ENCODE measurements at regions not wholly inside any gene's neighbourhood (a gene's known extent, or its start where the extent isn't known, plus 50 kb on each side); places are given as distances from the start of the nearest gene placed in this dataset.

DNA sequence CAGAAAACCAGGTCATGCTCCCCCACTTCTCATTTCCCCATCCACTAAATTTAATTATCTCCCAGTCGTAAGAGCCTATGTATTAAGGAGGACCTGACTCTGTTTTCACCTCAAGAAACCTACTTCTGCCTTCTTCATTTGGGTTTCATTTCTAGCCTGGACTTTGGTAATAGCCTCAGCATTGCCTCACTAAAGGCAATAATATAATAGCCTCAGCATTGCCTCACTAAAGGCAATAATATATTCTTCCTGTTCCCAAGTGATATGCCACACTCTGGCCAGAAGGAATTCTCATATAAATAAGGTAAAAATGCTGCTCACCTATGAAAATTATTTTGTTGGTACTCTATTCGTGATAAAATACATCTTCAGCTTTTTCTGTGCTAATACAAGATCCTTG is 993.9 kb downstream of the EFNB2 start:
- Mint-ChIP-seq H3K27ac (no peak overlapping the region), H3K4me1 (no peaks in the 10 kb centered on the region), H3K36me3 (no peaks in the 10 kb centered on the region), H3K4me3 (no peak overlapping the region), H3K9me3 (peaks cover 0 to 10% (median 3%) of the 10 kb centered on the region in 6 donors), H3K27me3 (ENCODE audit: low read depth in 3 of 3) (no peaks in the 10 kb centered on the region)
- no peak for DNase-seq

- DNase-seq: no peak
- H3K9me3 Mint-ChIP-seq: peaks cover 0 to 4% (median 0%) of the 10 kb centered on the region in 6 donors
- H3K36me3 Mint-ChIP-seq: no peaks in the 10 kb centered on the region
- H3K4me1 Mint-ChIP-seq: no peaks in the 10 kb centered on the region
- H3K27me3 Mint-ChIP-seq (ENCODE audit: low read depth in 3 of 3): no peaks in the 10 kb centered on the region
- no peak overlapping the region for H3K4me3 Mint-ChIP-seq
- H3K27ac Mint-ChIP-seq: no peak overlapping the region
Measured at GRCh38 chr13:105538346-105538745, 997.1 kb downstream of the EFNB2 start.

GRCh38 chr13:105537113-105537512 is 998.3 kb downstream of the EFNB2 start:
- Mint-ChIP-seq H3K4me3 (no peak overlapping the region), H3K9me3 (peaks cover 0 to 4% (median 0%) of the 10 kb centered on the region in 6 donors), H3K4me1 (no peaks in the 10 kb centered on the region), H3K27me3 (ENCODE audit: low read depth in 3 of 3) (no peaks in the 10 kb centered on the region), H3K36me3 (no peaks in the 10 kb centered on the region), H3K27ac (no peak overlapping the region)
- DNase-seq: no peak

DNA sequence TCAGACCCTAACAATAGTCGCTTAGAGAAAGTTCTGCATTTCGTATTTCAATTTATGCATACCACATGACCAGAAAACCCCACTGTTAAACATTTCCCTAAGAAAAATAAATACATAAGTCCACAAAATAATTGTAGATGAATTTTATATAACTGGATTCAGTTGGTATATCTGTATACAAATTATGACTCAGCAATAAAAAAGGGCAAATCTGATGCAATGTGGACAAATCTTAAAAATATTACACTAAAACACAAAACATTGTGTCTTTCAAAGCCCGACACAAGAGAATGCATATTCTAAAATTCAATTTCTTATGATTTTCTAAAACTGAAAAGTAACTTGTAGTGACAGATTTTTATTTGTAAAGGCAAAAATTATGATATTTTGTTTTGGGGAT is 1005.0 kb downstream of the EFNB2 start:
- Mint-ChIP-seq H3K9me3 (peaks cover 0 to 7% (median 4%) of the 10 kb centered on the region in 6 donors), H3K4me3 (no peak overlapping the region), H3K27ac (no peak overlapping the region), H3K4me1 (no peaks in the 10 kb centered on the region), H3K36me3 (no peaks in the 10 kb centered on the region), H3K27me3 (ENCODE audit: low read depth in 3 of 3) (peaks cover 0 to 1% (median 0%) of the 10 kb centered on the region in 3 donors)
- DNase-seq: no peak

DNA sequence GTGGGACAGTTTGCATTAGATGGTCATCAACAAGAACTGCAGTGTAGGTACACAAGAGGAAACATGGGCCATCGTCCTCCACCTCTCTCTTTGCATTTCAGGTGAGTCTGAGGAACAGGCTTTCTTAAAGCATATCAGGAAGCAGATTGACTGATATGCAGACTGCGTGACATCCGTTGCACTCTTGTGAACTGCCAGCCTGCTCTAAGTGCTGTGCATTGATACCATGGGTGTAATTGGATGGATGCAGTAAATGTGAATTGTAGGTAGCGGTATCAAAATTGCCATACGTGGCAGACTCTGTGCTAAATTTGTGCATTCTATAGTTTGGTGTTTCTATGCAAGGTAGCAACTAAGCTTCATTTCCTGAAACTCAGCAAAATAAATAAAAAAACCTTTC is 1008.3 kb downstream of the EFNB2 start:
- Mint-ChIP-seq H3K4me1 (no peaks in the 10 kb centered on the region), H3K36me3 (no peaks in the 10 kb centered on the region), H3K9me3 (peaks cover 0 to 12% (median 3%) of the 10 kb centered on the region in 6 donors), H3K27ac (no peak overlapping the region), H3K4me3 (no peak overlapping the region), H3K27me3 (ENCODE audit: low read depth in 3 of 3) (peaks cover 0 to 1% (median 0%) of the 10 kb centered on the region in 3 donors)
- no peak for DNase-seq

- no peaks in the 10 kb centered on the region for H3K4me1 Mint-ChIP-seq
- H3K27me3 Mint-ChIP-seq (ENCODE audit: low read depth in 3 of 3): no peaks in the 10 kb centered on the region
- peaks cover 0 to 10% (median 1%) of the 10 kb centered on the region in 6 donors for H3K9me3 Mint-ChIP-seq
- DNase-seq: no peak
- H3K36me3 Mint-ChIP-seq: no peaks in the 10 kb centered on the region
- H3K4me3 Mint-ChIP-seq: no peak overlapping the region
- H3K27ac Mint-ChIP-seq: no peak overlapping the region
Measured at GRCh38 chr13:105519771-105520170, 1015.7 kb downstream of the EFNB2 start.

- Mint-ChIP-seq H3K27me3 (ENCODE audit: low read depth in 3 of 3) (no peaks in the 10 kb centered on the region), H3K36me3 (no peaks in the 10 kb centered on the region), H3K9me3 (peaks cover 0 to 14% (median 2%) of the 10 kb centered on the region in 6 donors), H3K4me1 (no peaks in the 10 kb centered on the region), H3K4me3 (no peak overlapping the region), H3K27ac (no peak overlapping the region)
- DNase-seq: no peak
Measured at GRCh38 chr13:105518086-105518485, 1017.4 kb downstream of the EFNB2 start.

- Mint-ChIP-seq H3K27ac (no peak overlapping the region), H3K4me1 (no peaks in the 10 kb centered on the region), H3K27me3 (ENCODE audit: low read depth in 3 of 3) (no peaks in the 10 kb centered on the region), H3K36me3 (no peaks in the 10 kb centered on the region), H3K9me3 (peaks cover 0 to 13% (median 1%) of the 10 kb centered on the region in 6 donors), H3K4me3 (no peak overlapping the region)
- DNase-seq: no peak
Measured at GRCh38 chr13:105514401-105514800, 1021.1 kb downstream of the EFNB2 start.

DNA sequence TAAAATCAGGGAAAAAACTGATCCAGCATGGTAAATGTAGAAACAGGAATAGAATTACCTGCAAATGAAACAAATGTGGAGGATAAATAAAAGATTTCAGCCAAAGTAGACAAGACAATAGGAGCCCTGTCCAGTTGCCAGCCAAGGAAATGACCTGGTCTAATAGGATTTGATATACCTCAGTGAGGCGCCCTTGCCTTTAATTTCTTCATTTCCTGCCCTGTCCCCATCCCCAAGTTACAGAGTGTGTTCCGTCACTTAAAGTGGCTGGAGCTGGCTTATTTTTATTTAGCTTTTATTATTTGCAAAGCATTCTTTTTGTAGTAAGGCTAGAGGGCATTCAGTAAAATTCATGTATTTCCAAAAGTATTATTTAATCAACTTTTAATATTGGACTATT is 1022.0 kb downstream of the EFNB2 start:
- Mint-ChIP-seq H3K27me3 (ENCODE audit: low read depth in 3 of 3) (no peaks in the 10 kb centered on the region), H3K9me3 (peaks cover 0 to 13% (median 1%) of the 10 kb centered on the region in 6 donors), H3K4me3 (no peak overlapping the region), H3K4me1 (no peaks in the 10 kb centered on the region), H3K36me3 (no peaks in the 10 kb centered on the region), H3K27ac (no peak overlapping the region)
- no peak for DNase-seq

GRCh38 chr13:105509981-105510762 is 1025.3 kb downstream of the EFNB2 start:
- Mint-ChIP-seq H3K4me3 (no peak overlapping the region), H3K4me1 (no peaks in the 10 kb centered on the region), H3K9me3 (peaks cover 0 to 9% (median 2%) of the 10 kb centered on the region in 6 donors), H3K27ac (no peak overlapping the region), H3K27me3 (ENCODE audit: low read depth in 3 of 3) (no peaks in the 10 kb centered on the region), H3K36me3 (no peaks in the 10 kb centered on the region)
- no peak for DNase-seq

GRCh38 chr13:105506463-105506862 is 1029.0 kb downstream of the EFNB2 start:
- Mint-ChIP-seq H3K9me3 (peaks cover 0 to 5% (median 1%) of the 10 kb centered on the region in 6 donors), H3K4me3 (no peak overlapping the region), H3K27me3 (ENCODE audit: low read depth in 3 of 3) (no peaks in the 10 kb centered on the region), H3K36me3 (no peaks in the 10 kb centered on the region), H3K27ac (no peak overlapping the region), H3K4me1 (no peaks in the 10 kb centered on the region)
- no peak for DNase-seq

DNA sequence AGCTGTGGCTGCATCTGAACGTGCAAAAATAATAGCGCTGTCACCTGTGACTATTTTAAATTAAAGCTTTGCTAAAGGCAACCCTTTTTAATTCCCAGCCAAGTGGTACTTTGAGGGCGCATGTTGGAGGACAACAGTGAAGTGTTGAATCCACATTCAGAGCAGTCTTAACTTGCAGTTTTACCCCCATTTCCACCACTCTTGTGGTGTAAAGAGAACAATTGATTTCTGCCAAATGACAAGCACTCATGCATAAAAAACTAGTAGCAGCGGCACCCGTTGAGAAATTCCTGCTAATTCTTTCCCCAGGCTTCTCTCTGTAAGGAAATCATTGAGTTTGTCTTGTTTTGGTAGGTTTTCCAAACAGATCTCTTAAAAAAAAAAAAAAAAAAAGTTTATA is 1033.3 kb downstream of the EFNB2 start:
- Mint-ChIP-seq H3K4me3 (no peak overlapping the region), H3K4me1 (no peaks in the 10 kb centered on the region), H3K27me3 (ENCODE audit: low read depth in 3 of 3) (peaks cover 0 to 4% (median 0%) of the 10 kb centered on the region in 3 donors), H3K27ac (no peak overlapping the region), H3K9me3 (peaks cover 0 to 5% (median 0%) of the 10 kb centered on the region in 6 donors), H3K36me3 (no peaks in the 10 kb centered on the region)
- DNase-seq: no peak

DNA sequence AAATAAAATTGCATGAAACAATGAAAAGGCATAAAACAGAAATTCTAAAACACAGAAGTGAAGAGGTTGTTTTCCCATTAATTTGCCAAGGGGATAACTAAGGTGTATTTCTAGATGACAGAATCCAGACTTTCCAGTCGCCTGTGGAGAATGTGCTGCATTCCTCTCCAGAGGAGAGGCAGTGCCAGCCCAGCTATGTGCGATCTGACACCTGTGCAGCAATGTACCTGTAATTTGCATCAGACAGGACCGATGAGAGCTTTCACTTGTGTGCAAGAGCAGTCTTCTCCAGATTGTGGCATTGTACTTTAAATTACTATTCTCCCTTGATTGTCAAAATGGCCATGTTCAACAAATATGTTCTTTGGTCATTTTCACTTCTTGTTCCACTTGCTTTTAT is 1037.9 kb downstream of the EFNB2 start:
- DNase-seq: no peak
- Mint-ChIP-seq H3K9me3 (peaks cover 0 to 12% (median 2%) of the 10 kb centered on the region in 6 donors), H3K27ac (no peak overlapping the region), H3K4me3 (no peak overlapping the region), H3K27me3 (ENCODE audit: low read depth in 3 of 3) (peaks cover 0 to 4% (median 0%) of the 10 kb centered on the region in 3 donors), H3K4me1 (no peaks in the 10 kb centered on the region), H3K36me3 (no peaks in the 10 kb centered on the region)

DNA sequence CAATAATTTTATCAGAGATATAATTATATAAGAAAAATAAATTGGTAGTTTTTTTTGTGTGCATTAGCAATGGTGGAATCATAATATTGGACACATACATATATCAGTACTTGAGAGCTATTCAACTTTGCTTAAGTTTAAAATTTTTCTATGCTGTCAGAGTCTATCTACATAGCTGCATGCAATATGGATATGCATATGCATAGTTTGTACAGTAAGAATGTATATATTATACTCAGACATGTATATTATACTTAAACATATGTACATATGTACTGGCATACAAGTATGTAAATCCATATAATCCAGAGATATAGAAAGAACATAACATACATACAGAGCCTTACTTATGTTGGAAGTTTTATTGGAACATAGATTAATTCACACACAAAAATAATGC is 1043.2 kb downstream of the EFNB2 start:
- no peak for DNase-seq
- Mint-ChIP-seq H3K4me3 (no peak overlapping the region), H3K27me3 (ENCODE audit: low read depth in 3 of 3) (no peaks in the 10 kb centered on the region), H3K4me1 (no peaks in the 10 kb centered on the region), H3K9me3 (peaks cover 0 to 7% (median 2%) of the 10 kb centered on the region in 6 donors), H3K36me3 (no peaks in the 10 kb centered on the region), H3K27ac (no peak overlapping the region)

- DNase-seq: no peak
- Mint-ChIP-seq H3K4me3 (no peak overlapping the region), H3K36me3 (no peaks in the 10 kb centered on the region), H3K9me3 (peaks cover 0 to 7% (median 2%) of the 10 kb centered on the region in 6 donors), H3K27me3 (ENCODE audit: low read depth in 3 of 3) (no peaks in the 10 kb centered on the region), H3K4me1 (no peaks in the 10 kb centered on the region), H3K27ac (no peak overlapping the region)
Measured at GRCh38 chr13:105491345-105491744, 1044.1 kb downstream of the EFNB2 start.
